ENCODE measurements at regions not wholly inside any gene's neighbourhood (a gene's known extent, or its start where the extent isn't known, plus 50 kb on each side); places are given as distances from the start of the nearest gene placed in this dataset.

DNA sequence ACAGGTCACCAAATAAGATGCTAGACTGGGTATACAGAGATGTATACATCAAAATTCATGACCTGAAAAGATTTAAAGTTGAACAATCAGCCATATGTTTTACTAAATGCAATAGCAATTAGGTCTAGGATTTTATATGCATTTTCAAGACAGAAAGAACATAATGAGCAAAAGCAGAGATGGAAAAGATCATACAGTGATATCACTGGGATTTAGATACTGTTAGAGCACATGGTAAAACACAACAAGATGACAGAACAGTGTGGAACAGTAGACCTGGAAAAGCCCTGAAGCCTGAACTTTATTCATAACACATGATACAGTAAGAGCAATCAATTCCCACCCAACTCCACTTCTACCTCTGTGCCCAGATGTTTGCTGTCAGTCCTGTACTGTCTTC lies 585.9 kb downstream of the PRR16 start:
- TF ChIP-seq, protein P1, sequence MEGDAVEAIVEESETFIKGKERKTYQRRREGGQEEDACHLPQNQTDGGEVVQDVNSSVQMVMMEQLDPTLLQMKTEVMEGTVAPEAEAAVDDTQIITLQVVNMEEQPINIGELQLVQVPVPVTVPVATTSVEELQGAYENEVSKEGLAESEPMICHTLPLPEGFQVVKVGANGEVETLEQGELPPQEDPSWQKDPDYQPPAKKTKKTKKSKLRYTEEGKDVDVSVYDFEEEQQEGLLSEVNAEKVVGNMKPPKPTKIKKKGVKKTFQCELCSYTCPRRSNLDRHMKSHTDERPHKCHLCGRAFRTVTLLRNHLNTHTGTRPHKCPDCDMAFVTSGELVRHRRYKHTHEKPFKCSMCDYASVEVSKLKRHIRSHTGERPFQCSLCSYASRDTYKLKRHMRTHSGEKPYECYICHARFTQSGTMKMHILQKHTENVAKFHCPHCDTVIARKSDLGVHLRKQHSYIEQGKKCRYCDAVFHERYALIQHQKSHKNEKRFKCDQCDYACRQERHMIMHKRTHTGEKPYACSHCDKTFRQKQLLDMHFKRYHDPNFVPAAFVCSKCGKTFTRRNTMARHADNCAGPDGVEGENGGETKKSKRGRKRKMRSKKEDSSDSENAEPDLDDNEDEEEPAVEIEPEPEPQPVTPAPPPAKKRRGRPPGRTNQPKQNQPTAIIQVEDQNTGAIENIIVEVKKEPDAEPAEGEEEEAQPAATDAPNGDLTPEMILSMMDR (conservative IDR thresholded peaks at IDR 0.05), result no peak
- no peak for TF ChIP-seq ZFX (IDR thresholded peaks at IDR 0.05)

Data from C4-2B (cell line).